ENCODE measurements at regions not wholly inside any gene's neighbourhood (a gene's known extent, or its start where the extent isn't known, plus 50 kb on each side); places are given as distances from the start of the nearest gene placed in this dataset.
"Not testable (repeated sequence)": the region's sequence is repeated elsewhere in the genome, so short reads cannot be mapped to it uniquely, and the experiment has no call there.

DNA sequence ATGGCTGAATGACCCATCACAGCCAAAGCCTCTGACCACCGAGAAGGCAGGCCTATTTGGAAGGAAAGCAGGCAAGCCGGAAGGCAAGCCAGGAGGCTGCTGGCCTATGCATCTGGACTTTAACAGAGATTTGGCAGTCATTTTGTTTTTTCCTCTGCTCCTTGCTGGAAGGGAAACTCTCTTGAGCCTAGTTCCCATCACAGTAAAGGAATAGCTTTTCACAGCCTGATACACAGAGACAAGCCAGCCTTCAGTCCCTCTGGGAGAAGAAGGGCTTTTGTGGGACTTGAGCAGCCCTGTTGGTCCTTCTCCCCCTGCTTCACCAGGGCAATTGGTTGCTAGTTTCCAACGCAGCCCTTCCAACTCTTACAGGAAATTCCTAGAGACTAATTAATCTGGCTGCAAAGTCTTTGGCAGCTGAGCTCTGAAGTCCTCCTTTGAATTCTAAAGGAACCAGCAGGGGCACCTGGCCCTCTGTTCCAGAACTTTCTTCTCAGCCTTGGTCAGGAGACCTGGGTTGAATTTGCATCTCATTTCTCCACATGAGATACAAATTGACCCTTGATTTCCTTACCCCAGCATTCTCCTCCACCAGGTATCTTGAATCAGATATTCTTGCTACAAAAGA lies 157.3 kb upstream of the EPB41L4A start:
- no peak for FAIRE-seq

DNA sequence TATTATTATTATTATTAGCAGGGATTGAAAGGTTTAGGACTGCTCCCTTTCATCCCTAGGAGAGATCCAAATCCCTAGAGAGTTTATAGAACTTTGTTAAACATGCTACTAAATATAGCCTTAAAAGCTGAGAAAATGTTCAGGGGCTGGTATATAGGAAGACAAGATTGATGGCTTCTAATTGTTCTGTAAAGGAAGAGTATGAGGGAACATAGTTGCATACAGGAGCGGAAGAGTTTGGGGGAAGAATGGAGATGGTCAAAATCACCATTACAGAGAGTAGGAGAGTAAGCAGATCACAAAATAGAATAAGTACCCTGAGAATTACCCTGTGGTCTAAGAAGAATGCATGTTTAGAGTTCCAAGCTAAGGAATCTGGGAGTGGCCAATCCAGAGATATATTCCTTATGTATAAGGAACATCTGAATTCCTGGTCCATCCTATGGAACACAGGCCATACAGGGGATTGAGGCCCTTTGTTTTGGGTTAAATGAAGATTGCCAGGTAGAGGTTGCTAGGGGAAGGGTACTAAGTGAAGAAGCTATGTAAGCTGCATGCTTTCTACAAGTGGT lies 158.0 kb upstream of the APC start:
- no peak for FAIRE-seq

GRCh38 chr5:112581811-112582320 lies 155.8 kb upstream of the APC start:
- FAIRE-seq = no peak

DNA sequence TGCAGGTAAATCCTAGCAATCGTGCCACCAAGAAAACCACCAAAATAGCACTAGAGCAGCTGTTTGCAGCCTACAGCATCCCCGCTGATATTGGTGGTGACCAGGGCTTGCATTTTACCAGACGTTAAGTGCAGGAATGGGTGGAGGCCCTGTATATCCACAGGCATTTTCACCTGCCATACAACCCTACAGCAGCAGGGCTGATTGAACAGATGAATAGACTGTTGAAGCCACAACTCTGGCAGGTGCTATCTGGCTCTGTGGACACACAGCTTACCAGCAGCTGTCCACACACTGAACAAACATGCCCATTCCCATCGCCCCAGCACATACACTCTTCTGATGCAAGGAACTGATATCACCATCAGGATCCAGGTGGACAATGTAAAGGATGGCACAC lies 154.5 kb upstream of the APC start:
- no peak for FAIRE-seq

DNA sequence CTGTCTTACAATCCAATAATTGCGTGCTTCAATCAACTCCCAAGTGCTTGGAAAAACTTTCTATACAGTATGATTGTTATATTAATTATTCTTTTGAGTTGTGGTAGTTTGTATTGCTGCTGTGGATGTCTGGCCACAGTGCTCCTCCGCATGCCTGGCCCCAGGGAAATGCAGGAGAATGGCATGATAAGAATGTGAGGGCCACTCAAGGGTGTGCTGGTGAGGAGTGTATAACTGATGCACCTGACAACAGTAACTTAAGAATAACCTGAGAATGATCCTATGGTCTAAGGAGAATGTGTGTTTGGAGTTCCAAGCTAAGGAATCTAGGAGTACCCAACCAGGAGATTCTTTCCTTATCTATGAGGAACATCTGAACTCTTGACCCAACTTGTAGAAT lies 152.9 kb upstream of the APC start:
- FAIRE-seq = no peak

- no peak for FAIRE-seq
Measured at GRCh38 chr5:112586596-112587062, 151.1 kb upstream of the APC start.

GRCh38 chr5:112590858-112591257 lies 146.8 kb upstream of the APC start:
- not testable (repeated sequence) for FAIRE-seq

DNA sequence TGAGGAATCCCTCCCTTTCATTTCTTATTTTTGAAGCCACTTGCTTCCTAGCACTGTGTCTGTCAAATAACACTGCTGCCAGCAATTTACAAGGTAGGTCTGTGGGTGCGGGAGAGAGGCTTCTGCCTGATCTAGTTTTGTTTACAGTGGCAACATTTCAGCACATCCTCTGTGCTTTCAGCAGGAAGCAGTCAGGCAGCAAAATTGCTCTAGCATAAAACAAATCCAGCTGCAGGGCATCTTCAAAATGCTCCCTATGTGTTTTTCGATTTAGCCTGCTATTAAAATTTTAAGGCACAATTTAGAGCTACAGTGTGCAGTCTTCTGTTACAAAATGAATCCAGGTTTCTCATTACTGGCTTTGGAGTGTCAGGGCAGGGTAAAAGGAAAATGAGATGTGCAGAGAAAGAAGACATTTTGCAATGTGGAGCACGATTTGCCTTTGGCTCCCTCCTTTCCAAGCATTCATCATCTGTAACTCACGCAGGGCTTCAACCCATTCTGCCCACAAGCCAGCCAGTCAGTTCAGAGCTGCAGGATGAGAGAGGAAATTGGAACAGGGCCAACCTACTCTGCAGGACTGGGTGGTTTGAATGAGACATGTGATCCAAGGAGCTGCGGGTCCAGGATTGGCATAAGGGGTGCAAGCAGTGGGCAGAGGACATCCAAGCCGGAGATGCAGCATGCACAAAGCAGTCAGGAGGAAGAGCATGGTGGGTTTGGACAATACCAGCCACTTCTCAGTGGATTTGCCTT lies 143.4 kb upstream of the APC start:
- no peak for FAIRE-seq

DNA sequence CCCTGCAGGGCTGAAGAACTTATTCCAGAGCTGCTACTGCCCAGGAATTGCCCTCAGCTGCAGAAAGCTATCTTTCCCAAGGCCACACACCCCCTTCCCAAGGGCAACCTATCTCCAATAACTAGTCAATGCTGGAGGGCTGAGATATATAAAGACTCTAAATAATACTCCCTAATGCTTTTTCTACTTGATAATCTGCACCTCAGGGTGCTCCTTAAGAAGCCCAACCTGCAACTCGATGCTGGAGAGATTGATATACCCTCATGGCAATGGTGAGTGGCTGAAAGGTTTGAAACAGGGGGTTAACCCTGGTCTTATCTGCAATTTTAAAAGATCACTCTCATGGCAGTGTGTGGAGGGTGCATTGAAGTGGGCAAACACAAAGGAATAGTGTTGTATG lies 142.7 kb upstream of the APC start:
- FAIRE-seq = no peak

DNA sequence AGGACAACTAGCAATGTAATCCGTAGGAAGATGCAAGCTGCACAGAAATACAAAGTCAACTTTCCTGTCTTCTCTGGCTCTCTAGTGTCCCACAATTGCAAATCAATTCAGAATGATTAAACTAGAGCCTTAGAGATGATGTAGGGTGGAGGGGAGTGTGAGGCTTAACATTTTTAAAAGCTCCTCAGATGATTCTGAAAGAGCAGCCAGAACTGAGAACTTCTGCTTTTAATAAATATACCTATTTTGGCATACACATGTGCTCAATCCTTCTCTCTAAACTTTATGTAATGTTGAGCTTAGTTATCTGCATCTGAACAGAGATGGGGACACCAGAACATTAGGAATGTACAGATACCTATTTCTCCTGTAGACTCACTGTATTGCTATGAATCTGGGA lies 139.9 kb upstream of the APC start:
- FAIRE-seq = no peak

DNA sequence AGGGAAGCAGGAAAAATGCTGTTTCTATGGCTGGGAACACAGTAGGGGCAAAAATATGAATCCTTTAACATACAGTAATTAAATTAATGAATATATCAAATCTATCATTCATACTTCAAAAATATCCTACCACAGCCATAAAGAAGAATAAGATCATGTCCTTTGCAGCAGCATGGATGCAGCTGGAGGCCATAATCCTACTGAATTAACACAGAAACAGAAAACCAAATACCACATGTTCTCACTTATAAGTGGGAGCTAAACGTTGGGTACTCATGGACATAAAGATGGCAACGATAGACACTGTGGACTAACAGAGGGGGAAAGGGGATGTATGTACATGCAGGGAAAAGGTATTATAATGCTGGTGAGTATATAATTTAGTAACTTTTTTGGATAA lies 137.2 kb upstream of the APC start:
- not testable (repeated sequence) for FAIRE-seq

- FAIRE-seq = no peak
Measured at GRCh38 chr5:112604732-112605630, 132.7 kb upstream of the APC start.

DNA sequence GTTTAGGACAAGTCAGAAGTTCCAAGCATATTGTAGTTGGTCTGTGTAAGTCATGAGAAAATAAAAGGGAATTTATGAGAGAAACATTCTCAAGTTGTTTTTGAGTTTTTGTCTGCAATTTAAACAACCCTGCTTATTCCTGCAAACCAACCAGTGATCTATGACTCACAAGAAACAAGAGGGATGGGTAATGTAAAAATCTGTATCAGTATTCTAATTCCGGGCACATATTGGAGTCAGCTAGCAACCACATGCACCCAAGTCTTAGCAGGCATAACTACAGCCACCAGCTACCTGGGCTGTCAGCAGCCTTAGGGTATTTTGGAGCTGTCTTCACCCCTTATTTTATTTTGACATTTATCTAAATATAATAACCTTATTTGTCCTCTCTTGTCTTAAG lies 128.7 kb upstream of the APC start:
- FAIRE-seq = no peak

DNA sequence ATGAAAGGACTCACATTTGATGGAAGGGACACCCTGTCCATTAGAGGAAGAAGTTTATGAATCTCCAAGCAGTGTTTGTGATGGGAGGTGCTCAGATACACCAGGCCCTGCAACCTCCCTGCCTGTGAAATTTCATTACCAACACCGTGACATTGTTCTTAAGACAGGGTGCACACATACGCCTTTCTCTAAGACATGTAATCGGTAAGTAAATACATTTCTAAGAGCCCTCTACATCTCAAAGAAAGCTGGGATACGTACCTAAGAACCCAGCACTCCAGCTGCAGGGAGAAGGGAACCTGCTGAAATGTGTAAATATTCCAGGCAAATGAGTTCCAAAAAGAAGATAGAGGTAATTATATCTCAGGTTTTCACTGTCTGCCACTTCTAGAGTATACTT lies 125.0 kb upstream of the APC start:
- no peak for FAIRE-seq

GRCh38 chr5:112614285-112614684 lies 123.4 kb upstream of the APC start:
- no peak for FAIRE-seq

DNA sequence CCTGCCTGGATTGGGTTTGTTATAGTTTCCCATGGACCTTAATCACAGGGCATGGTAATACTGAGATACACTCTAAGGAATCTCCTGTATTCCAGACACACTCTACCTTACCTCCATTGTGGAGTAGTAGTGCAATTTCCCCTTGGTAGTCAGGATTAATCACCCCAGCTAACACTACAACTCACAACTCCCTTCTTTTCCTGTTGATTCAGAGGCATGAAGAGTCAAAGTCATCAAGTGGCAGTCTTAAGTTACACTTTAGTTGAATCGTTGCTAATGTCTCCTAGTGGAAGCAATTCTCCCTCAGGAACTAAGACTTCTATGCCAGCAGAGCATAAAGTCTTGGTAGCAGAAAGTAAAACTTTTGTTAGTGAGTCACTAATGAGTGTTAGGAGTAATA lies 122.7 kb upstream of the APC start:
- FAIRE-seq = no peak

GRCh38 chr5:112616812-112617547 lies 120.7 kb upstream of the APC start:
- no peak for FAIRE-seq

- FAIRE-seq = no peak
Measured at GRCh38 chr5:112625246-112625645, 112.4 kb upstream of the APC start.

DNA sequence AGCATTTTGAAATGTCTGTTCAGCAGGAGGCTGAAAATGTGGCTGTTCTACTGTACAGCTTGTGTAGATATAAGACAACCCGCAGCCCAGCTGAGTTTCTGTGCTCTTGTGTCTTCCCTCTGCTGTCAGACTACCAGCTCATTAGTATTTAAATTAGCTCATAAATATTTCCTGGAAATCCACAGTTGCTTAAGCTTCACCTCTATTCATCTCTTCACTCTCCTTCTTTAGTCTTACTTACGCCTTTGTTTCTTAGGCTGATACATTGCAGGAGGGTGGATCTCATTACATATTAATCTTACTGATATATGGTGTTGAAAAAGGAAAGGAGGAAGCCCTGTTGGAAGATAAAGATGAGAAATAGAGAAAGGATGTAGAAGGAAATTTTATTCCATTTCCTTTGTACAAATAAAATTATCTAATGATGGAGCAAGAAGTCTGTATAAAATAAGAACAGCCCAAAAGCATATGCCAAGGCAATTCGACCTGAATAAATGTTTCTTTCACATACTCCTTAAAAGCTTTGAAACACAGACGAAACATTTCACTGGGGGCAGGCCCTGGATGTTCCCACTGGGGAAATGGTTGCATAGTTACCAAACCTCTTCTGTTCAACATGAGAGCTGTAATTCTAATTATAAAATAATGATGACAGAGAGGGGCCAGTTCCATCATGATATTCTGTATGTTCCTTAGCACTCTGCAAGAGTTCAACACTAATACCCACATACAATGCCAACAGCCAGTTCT lies 111.8 kb upstream of the APC start:
- no peak for FAIRE-seq

DNA sequence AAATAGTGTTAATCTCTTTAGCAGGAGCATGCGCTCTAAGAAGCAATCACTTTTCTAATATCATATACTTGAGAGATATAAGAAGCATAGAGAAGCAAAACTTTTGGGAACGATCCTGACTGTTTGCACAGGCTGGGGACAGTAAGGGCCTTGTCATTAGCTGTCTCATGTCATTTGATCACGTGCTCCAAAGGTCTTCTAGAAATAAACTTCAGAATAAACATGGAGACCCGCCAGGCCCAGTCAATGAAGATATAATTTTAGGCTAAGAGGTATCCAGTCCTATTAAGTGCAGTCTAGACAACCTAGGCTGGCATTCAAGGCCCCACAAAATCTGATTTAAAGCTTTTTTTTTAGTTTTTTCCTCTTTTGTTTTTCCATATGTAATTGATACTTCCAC lies 111.0 kb upstream of the APC start:
- no peak for FAIRE-seq

- no peak for FAIRE-seq
Measured at GRCh38 chr5:112628214-112628980, 109.3 kb upstream of the APC start.
